HG03039 (cell line): ENCODE measurements at regions not wholly inside any gene's neighbourhood (a gene's known extent, or its start where the extent isn't known, plus 50 kb on each side); places are given as distances from the start of the nearest gene placed in this dataset.

Experiments
- ATAC-seq: cut with Tn5 transposase; IDR thresholded peaks from one replicate; pipeline ENCODE4 v1.9.1; 2021; ENCODE audit warnings: mild to moderate bottlenecking, moderate library complexity; ENCODE audit not compliant: unreplicated experiment

DNA sequence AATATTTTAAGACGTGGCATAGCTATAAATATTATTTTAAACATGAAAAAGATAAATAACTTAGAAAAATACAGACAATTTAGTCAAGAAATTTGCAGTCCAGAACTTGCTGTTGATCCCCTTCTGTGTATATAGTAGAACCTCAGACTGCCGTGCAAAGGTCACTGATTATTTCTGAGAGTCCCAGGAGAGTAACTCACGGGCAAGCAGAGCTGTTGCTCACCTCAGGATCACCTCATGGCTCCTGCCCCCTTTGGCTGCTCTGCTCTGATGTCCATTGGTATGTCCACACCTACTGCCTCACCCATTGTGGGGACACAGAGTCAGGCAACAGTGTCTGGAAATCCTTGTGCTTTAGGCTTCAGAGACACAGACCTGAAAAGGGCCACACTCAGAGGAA lies 392.9 kb upstream of the CELF4 start:
- no peak for ATAC-seq

DNA sequence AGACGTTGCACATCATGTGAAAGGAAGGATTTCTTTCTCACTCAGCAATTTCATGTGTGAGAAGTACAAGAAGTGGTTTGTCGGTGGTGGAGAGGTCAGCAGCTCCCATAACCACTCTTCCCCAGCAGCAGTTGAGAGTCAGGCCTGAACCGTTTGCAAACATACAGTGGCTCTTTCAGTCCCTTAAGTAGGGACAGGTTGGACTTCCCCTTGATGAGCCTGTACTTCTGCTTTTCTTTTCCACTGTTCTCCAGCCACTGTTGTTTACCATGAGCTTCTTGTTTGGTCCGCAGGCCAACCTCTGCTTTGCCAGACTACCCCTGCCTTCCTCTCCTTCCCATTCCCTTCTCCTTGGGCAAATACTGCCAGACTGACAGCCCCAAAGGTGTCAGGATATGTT lies 391.3 kb upstream of the CELF4 start:
- no peak for ATAC-seq

DNA sequence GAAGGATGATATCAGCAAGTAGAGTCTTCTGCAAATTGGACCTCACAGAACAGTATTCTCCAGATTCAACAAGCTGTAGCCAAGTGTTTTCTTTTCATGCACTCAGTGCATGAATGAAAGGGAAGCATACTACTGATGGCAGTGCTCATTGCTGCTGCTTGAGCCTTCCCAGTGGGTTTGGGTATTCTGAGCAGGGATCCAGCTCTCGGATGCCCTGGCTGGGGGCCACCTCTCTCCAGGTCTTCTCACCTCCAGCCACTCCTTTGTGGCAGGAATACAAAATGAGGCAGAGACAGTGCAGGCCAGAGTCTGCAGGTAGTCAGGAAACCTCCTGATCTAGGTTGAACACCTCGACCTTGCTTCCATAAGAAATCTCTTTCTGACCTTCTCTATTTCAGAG lies 390.4 kb upstream of the CELF4 start:
- ATAC-seq: no peak

DNA sequence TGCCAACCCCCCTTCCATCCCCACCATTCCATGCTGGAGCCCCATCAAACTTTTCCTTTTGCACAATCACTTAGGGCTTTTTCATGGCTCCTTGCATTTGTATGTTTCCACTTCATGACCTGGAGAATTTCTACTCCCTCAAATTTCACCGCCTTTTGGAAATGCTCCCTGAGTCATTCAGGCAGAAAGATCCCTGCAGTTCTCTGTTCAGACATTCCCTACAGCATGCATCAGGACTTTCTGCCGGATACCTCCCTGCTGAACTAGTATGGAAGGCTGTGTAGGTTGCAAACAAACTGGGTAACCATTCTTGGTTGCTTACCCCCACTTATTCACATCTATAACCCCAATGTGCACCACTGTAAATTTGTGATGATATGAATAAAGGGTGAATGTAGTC lies 389.6 kb upstream of the CELF4 start:
- ATAC-seq: no peak

DNA sequence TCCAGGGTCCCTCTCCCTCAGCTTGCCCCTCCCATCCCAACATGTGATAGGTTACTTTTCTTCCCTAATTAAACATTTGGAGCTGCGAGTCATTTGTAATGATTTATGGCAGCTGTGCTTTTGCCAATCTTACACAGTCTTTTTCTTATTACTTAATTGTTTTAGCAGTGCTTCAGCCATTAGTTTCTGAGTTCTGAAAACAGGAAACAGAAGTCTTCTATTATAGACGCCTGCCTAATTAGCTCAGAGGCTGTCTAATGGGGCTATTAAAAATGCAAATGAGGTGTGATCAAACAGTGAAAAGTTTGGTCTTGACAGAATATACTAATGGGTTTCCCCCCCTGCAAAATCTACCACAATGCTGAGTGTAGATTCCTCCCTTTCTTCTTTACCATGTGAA lies 388.3 kb upstream of the CELF4 start:
- ATAC-seq: no peak

DNA sequence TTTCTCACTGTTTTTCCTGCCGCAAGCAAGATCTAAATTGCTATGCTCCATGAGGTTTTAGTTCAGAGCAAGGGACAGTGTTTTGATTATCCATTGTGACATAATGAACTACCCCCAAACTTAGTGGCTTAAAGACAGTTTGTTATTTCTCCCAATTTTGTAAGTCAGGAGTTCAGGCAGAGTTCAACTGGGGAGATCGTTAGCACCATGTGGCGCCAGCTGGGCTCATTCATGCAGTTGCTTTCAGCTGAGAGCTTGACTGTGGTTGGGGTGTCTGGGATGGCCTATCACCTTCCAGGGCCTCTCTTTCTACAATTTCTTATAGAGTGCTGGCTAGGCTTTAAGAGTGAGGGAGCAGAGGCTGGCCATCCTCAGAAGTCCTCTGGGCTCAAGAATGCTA lies 382.9 kb upstream of the CELF4 start:
- ATAC-seq: no peak

DNA sequence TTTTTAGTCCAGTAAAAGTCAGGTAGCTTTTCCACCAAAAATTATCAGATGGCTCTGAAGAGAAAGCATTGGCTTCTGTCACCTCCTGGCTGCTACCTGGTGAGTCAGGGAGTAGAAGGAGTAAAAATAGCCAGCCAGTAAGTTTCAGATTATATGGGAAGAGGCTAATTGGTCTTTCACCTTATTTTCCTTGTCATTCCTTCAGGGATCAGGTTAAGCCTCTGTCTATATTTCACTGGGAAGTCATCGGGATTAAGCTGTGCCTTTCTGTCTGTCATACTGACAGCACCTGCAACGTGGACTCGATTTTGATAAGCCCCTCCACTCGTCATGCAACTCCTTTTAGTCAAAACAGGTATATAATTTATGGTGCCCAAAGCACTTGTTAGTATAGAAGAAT lies 380.7 kb upstream of the CELF4 start:
- no peak for ATAC-seq

DNA sequence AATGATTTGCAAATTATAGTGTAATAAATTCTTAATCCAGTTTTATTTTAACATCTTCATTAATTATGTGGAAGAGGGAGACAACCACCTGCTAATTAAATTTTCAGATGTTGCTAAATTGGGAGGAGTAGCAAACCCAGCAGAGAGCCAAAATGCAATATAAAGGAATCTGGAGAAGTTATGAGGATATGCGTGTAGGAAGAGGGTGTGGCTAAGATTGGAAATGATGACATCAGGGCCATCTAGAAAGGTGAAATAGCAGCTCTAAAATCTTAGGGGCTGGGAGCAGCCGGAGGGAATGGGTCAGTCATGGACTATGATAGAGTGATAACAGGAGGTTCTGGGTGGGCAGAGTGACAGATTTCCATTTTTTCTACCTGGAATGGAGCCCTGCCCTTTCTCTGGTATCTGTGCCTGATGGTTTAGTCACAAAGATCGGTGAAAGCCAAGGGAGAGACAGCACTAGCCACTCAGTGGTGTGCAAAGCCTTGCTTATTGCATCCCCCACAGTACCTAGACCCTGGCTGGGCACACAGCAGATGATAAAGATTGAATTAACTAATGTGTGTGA lies 379.2 kb upstream of the CELF4 start:
- no peak for ATAC-seq

DNA sequence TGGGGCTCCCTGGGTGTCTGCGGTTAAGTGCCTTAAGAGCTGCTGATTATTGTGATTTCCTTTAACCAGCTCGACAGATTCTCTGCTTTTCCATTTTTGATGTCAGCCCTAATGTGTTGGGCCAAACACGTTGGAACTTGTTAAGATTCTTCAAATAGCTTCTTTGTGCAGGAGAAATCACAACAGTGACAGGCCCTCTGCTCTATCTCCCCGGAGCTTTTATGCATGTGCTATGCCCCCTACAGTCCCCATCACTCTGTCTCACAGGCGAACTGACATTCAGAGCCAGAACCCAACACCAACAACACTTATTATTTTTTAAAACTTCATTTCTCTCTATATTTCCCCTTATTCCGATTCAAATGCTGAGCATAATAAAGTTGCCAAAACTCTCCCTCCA lies 371.7 kb upstream of the CELF4 start:
- ATAC-seq: no peak

DNA sequence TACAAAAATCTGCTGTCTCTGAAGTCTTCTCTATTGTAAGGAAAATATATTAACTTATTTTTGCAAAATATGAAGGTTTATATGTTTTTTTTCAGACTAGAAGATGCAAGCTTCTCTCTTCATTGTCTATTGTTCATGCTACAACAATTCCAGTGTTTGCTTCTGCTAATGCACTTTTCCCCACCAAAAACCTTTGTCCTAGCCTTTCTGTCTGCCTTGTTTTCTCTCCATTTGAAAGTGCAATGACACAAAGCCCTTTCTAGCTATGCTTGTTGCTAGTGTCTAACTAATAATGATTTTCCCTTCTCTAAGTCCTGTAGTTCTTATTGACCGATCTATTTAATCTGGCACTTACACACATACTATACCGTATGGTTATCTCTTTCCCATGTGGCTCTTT lies 369.5 kb upstream of the CELF4 start:
- ATAC-seq: no peak

DNA sequence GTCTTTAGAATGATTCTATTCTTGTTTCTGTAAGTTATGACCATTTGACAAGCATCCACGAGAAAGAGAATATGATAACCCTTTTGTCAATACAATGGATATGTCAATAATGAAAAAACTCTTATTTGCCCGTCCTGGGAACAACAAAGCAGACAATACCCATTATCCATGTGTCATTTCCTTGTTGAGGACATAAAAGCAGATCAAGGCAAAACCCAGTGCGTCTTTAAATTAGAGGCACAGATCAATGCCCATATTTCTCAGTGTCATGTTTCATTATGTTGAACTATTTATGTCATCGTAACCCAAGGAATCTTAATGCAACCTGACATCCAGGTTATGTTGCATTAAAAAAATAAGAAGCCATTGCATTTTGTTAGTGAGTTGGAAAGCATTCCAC lies 365.0 kb upstream of the CELF4 start:
- ATAC-seq: no peak

DNA sequence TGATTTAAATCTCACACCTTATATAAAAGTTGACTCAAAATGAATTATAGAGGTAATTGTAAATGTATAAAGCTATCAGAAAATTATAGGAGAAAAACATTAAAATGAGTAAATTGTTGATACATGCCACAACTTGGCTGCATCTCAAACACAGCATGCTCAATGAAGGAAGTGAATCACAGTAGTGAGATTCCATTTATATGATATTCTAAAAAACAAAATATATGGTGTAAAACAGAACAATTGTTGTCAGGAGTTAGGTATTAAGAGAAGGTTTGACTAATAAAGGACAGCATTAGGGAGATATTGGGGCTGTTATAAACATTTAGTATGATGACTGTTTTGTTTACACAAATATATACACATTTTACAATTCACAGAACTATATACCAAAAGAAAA lies 356.6 kb upstream of the CELF4 start:
- ATAC-seq: no peak

DNA sequence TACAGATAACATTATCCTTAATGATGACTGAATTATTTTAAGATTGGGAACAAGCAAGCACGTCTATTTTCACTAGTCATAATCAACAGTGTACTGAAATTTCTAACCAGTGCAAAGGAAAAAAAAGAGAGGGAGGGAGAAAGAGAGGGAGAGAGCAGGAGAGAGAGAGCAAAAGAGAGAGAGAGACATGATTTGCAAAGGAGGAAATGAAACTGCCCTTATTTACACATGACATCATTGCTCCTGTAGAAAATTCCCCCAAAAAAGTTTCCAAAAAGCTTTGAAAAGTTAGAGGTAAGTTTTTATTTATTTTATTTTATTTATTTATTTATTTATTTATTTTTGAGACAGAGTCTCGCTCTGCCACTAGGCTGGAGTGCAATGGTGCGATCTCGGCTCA lies 355.3 kb upstream of the CELF4 start:
- ATAC-seq: no peak

DNA sequence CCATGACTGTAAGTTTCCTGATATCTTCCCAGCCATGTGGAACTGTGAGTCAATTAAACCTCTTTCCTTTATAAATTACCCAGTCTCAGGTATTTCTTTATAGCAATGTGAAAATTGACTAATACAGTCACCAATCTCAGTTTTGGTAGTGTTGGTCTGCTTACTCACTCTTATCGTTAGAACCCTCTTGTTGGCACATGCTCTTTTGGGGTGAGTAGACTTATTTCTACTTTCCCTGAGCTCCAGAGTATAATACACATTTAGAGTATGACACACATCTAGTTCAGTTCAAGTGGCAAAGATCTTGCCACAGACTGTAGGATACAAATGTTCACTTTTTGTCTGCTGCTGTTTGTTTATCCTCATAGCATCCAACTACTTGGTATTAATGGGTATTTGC lies 347.5 kb upstream of the CELF4 start:
- ATAC-seq: no peak

DNA sequence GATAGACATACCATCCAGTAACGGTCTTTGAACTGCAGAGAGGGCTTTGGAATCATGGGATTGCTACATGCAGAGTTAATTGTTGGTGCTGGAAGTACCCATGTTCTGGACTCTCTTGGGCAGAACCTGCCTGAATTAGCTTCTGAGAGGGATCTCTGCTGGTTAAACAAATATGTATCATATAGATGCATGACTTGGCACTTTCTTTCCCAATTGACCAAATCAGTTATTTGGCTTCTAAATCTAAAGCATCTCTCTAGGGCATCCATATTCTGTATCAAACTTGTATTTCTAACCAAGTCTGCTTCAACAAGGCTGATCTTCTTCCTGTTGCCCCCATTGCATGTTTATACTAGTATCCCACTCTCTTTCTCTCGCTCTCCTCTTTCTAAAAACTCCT lies 336.7 kb upstream of the CELF4 start:
- no peak for ATAC-seq

DNA sequence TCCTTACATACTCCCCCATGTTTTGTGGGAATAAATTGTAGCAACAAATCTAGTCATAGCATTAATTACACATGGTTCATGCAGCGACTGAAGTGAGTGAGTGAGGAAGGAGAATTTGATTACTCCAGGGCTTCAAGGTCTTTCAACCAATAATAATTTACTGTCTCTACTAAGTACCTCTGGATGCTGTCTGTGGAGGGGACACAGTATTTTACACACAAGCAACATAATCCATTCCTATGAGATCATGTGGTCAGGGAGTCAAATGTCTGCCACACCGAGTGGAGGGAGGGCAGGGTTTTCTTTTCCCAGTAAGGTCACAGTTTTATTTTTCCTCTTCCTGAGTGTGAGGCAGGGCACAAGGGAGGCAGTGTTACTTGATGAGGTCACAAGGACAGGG lies 334.7 kb upstream of the CELF4 start:
- no peak for ATAC-seq

DNA sequence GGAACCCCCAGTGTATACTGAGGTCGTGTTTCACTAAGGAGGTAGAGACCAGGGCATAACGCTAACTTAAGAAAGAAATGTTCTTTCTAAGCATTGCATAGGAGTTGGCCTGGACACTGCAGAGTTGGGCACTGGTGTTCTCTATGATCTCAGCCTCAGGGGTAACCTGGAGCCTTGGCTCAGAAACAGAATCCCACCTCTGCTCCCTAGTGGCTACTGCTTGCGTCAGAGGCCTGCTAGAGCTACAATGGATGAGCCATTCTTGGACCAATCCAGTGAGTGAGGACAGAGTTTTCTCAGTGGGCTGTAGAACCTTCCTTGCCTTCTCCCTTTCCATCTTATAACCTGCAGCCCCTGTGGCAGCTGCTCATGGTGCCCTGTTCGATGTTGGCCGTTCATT lies 324.4 kb upstream of the CELF4 start:
- ATAC-seq: no peak

DNA sequence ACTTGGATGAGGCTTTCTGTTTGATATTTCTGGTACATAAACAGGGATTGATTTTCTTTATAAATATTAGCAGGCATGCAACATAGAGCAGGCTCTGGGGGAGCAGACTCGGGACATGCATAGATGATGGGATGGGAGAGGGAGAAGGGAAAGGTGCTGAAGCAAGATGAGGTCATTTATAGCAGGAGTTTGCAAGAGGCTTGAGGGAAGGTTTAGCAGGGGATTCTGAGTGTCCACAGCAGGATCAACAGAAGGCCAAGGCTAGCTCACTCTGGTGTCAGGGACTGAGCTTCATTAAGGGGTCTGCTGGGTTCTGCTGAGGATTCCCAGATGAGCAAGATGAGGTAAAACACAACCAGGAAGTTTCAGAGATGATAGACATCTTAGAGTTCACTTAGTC lies 309.1 kb upstream of the CELF4 start:
- no peak for ATAC-seq

DNA sequence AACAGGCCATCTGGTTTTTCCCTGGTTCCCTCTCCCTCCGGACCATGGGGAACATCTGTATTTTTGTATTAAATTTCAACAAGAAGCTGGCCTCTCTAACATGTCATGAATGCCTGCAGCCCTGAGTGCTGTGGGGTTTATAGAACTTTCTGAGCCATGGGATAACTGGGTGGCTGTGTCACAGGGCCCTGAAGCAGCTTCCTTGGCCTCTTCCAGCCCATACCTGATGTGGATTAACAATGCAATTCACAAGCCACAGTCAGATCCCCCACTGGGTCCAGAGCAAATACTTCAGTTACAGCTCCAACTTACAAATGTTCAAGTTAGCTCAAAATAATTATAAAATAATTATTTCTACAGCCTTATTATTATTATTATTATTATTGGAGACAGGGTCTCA lies 307.8 kb upstream of the CELF4 start:
- no peak for ATAC-seq

DNA sequence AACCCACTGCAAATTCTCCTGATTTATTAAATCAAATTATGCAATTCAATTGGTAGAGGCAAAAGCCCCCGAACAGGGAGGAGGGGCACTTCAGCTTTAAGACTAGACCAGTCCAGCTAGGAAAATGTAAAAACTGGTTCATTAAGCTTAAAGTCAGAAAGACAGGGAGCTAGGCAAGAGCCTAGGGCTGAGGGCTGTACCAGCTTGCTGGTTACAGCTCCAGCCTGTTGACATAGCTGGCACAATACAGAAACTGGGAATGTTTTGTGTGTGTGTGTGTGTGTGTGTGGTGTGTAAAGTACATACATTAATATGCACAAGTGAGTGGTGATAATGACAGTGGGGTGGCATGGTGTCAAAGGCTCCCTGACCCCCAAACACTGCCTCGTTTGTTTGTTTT lies 307.0 kb upstream of the CELF4 start:
- no peak for ATAC-seq

DNA sequence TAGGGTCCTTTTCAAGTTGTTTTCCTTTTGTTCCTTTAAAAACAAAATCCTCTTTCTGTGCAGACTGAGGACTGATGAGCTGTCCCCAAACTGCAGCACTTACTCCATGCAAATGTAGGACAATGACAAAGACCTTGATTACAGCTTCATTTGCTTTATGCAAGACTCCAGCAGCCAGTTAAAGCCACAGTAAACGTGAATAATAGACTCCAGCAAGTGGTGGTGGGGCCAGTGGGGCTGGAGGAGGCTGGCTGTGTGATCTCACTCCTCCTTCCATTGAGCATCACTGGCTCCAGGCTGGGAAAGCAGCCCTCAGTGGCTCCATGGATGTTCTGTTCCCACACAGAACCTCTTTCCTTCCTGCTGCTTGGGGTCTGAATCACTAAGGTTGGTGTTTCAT lies 306.0 kb upstream of the CELF4 start:
- no peak for ATAC-seq

DNA sequence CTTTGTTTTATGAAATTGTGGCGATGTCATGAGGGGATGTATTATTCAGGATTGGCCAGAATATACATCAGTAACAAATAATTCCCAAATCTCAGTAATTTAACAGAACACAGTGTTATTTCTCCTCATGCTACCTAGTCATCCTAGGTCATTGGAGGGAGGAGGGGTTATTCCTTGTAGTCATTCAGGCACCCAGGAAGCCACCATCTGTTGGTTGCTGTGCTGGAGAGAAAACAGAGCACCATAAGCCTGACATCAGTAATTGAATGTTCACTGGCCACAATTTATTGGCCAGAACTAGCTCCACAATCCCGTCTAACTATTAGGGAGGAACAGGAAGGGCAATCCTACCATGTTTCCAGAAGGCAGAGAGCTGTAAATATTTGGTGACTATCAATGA lies 303.5 kb upstream of the CELF4 start:
- ATAC-seq: no peak

DNA sequence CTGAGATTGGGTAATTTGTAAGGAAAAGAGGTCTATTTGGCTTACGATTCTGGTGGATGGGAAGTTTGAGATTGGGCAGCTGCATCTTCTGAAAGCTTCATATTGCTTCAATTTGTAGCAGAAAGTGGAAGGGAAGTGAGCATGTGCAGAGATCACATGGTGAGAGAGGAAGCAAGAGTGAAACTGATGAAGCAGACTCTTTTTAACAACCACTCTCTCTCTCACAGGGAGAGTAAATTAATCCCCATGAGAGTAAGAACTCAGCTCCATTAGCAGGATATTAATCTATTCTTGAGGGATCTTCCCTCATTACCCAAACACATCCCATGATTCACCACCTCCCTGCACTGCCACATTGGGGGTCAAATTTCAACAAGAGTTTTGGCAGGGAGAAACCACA lies 298.5 kb upstream of the CELF4 start:
- no peak for ATAC-seq

DNA sequence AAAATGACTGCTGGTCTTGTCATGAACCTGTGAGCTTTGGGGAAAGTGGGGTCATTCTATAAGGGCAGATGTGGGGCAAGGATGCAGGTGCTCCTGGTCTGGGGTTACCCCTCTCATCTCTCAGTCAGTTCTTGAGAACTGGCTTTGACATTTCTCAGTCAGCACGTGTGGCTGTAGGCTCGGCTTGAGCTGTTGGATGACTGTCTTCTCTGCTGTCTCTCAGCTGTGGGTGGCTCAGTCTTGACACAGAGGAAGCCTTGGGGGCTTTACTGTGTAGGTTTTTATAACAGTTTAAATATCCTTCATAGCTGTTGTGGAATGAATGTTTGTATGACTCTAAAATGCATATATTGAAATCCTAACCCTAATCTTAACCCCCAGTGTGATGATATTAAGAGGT lies 296.4 kb upstream of the CELF4 start:
- no peak for ATAC-seq
